HG02870 (cell line): ENCODE measurements at regions not wholly inside any gene's neighbourhood (a gene's known extent, or its start where the extent isn't known, plus 50 kb on each side); places are given as distances from the start of the nearest gene placed in this dataset.
"Not testable (repeated sequence)": the region's sequence is repeated elsewhere in the genome, so short reads cannot be mapped to it uniquely, and the experiment has no call there.

Experiments
- ATAC-seq: cut with Tn5 transposase; IDR thresholded peaks from one replicate; pipeline ENCODE4 v1.9.1; 2021; ENCODE audit warnings: mild to moderate bottlenecking, moderate library complexity; ENCODE audit not compliant: unreplicated experiment

DNA sequence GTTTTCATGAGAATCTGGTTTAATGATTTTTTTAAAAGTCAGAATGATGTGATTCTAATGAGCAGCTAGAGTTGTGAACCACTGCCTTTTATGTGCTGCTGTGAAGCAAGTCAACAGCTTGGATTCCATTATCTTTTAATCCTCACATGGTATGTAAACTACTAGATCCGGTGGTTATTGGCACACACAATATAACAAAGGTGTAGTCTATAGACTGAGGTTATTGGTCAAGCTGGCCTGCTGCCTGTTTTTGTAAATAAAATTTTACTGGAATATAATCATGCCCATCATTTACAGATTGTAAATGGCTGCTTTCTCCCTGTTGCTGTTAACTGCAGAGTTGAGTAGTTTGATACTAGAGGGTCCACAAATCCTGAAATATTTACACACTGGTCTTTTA is 103.1 kb downstream of the OTOL1 start:
- ATAC-seq: no peak

- ATAC-seq: no peak
These were observed 103.6 kb downstream of the OTOL1 start for GRCh38 chr3:161600173-161600572.

DNA sequence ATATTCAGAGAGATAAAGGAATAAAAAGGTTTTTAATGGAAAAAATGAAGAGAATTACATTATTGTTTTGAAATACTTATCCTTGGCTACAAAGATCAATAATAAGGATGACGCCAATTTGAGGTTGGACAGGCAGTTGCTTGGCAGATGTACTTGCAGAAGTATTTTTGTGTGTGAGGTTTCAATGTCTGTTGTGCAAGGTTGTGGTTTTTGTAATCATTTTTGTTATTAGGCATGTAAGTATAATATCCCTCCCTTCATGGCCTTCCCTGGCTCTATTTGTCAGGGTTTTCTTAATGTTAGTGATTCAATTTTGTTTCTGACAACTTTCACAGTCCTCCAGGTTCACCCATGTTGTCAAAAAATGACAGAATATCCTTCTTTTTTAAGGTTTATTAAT is 105.9 kb downstream of the OTOL1 start:
- ATAC-seq: no peak

- no peak for ATAC-seq
These were observed 106.3 kb downstream of the OTOL1 start for GRCh38 chr3:161602918-161603317.

DNA sequence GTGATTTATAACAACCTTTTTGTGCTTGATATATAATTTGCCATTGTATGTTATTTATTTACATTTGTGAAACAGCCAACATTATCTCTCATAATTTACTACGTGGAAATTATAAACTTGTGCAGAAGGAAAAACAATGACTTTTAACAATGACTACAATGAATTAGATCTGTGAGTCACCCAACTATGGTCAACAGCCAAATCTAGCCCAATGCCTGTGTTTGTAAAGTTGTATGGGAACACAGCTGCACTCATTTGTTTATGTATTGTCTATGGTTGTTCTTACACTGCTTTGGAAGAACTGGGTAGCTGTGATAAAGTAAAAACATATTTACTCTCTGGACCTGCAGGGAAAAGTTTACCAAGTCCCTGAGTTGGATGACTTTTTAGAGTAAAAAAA is 110.4 kb downstream of the OTOL1 start:
- no peak for ATAC-seq

DNA sequence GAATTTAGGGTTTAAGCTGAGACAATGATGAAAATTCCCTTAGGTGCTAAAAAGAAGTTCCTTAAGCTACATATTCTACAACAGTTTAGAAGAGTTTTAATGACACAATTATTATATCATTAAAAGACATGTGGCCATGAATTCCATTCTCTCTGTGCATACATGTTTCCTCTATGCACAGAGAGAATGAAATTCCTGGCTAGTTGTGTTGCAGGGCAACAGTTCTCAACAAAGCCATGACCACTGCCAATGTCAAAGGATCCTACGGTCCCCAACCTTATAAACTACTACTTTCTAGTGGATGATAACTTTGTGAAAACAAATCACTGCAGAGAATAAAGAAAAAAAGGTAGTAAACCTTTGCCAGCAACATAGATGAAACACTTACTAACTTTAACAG is 122.7 kb downstream of the OTOL1 start:
- no peak for ATAC-seq

DNA sequence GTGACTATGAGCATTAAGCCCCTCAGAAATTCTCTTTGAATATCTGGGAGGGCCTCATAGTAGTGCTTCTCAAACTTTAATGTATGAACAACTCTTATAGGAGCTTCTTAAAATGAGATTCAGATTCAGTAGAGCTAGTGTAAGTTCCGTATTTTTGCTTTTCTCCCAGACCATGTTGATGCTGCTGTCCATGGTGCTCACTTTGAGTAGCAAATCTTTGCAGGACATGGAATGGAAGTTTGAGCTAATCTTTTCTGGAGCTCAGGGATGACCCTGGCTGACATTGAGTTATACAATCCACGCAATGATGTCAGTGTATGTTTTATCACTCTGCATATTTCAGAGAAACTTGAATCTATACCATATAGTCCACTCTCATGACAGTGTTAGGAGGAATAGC is 134.2 kb downstream of the OTOL1 start:
- no peak for ATAC-seq

GRCh38 chr3:161631536-161631935 is 134.9 kb downstream of the OTOL1 start:
- no peak for ATAC-seq

- ATAC-seq: no peak
These were observed 141.0 kb downstream of the OTOL1 start for GRCh38 chr3:161637559-161637958.

DNA sequence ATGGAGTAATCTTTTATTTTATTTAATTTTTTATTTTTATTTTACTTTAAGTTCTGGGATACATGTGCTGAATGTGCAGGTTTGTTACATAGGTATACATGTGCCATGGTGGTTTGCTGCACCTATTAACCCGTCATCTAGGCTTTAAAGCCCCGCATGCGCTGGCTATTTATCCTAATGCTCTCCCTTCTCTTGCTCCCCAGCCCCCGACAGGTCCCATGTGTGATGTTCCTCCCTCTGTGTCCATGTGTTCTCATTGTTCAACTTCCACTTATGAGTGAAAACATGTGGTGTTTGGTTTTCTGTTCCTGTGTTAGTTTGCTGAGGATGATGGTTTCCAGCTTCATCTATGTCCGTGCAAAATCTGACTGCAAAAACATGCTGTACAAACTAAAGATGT is 142.5 kb downstream of the OTOL1 start:
- not testable (repeated sequence) for ATAC-seq

DNA sequence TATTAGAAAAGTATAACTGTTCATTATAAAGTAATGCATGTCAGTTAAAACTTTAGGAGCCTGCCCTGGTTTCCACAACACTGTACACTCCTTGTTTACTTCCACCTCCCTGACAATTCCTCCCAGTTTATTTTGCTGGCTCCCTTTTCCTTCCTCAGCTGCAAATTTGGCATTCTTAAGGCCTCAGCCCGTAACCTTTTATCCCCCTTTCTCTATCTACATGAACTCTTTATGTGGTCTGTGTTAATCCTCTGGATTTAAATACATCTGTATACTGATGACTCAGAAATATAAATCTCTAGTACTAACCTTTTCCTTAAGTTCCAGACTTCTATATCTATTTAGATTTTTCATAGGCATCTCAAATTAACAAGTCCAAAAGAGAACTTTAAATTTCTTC is 143.6 kb downstream of the OTOL1 start:
- ATAC-seq: no peak

- no peak for ATAC-seq
These were observed 144.7 kb downstream of the OTOL1 start for GRCh38 chr3:161641287-161641686.

GRCh38 chr3:161644891-161645635 is 148.5 kb downstream of the OTOL1 start:
- no peak for ATAC-seq

DNA sequence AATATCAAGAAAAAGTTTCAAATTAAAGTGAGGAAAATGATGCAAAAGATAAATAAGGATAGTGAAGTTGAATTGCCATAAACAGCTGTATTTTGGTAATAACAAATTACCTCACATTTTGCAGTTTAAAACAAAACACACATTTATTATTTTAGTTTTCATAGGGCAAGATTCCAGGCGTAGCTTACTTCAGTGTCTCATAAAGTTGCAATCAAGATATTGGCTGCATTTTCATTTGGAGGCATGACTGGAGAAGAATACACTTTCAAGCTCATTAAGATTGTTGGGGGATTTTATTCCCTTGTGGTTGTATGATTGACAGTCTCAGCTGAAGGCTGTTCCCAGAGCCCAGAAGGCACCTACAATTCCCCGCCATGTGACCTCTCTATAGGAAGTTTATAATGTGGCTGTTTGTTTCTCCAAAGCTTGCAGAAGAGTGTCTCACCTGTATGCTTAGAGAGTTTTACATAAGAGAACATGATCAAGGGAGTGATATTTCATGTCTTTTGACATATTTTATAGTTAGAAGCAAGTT is 151.4 kb downstream of the OTOL1 start:
- ATAC-seq: no peak

DNA sequence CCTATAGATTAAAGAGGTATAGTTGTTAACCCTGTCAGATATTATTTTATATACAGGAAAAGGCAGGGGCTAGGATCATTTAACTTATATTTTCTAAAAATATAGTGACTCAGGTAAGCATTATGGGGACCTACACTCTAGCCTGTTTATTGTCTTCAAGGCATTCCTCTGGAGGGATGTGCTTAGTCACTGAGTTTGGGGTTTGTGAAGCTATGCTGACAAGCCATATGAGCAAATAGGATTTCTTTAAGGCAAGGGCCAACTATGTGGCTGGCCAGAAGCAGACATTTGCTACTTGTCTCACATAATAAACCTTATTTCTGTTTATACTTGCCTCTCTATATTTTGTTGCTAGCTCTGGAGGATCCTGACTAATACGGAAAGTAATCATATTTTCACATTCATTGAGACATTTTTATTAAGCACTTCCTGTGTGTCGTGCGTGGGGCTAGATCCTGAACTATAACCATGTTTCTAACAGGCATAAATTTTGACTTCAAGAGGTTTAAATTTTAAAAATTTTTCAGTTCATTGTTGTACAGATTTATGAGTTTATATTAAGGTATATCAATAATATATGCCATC is 153.4 kb downstream of the OTOL1 start:
- no peak for ATAC-seq

GRCh38 chr3:161657786-161658185 is 161.2 kb downstream of the OTOL1 start:
- no peak for ATAC-seq

GRCh38 chr3:161671141-161671540 is 174.5 kb downstream of the OTOL1 start:
- ATAC-seq: no peak

DNA sequence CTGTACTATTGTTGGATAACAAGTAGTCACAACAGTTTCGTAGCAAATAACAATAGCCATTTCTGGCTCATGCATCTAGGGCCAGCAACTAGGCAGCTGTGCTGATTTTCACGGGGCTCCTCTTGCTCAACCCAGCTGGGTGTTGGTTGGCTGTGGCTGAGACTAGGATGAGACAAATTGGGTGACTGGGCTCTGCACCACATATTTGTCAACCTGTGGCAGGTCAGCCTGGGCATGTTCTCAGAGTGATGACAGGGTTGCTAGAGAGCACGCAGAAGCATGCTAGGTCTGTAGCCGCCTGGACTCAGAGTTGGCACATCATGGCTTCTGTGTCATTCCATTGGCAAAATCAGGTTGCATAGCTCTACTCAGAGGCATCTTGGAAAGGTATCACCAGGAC is 175.9 kb downstream of the OTOL1 start:
- no peak for ATAC-seq

DNA sequence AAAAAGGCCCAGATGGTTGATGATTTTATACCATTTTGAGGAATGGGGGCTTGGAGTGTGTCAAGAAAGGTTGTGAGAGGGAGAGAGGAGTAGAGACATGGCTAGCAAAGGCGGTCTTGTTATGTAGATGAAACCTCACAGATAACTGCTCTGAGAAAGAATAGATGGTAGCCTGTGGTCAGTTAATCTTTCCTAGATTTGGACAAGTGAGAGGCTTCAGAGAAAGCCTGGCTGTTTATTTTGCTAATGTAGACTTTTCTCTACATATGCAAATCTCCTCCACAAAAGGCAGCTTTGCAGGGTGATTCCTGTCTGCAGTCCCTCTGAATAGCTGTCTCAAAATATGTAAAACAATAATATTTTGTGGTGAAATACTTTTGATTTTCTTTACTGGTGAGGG is 177.3 kb downstream of the OTOL1 start:
- no peak for ATAC-seq

- no peak for ATAC-seq
These were observed 177.8 kb downstream of the OTOL1 start for GRCh38 chr3:161674402-161674801.

DNA sequence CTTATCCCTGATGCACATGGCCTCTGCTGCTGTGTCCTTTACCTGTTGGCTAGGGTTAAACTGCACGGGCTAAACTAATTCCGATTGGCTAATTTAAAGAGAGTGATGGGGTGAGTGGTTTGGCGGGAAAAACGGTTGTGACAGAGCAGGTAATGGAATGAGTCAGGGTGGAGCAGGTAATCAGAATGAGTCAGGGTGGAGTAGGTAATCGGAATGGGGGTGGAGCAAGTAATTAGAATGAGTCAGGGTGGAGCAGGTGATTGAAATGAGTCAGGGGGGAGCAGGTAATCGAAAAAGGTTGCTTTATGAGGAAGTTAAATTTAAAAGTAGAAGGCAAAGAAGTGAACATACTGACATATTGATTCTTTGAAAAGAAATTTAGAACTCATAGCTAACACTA is 185.2 kb downstream of the OTOL1 start:
- ATAC-seq: not testable (repeated sequence)

DNA sequence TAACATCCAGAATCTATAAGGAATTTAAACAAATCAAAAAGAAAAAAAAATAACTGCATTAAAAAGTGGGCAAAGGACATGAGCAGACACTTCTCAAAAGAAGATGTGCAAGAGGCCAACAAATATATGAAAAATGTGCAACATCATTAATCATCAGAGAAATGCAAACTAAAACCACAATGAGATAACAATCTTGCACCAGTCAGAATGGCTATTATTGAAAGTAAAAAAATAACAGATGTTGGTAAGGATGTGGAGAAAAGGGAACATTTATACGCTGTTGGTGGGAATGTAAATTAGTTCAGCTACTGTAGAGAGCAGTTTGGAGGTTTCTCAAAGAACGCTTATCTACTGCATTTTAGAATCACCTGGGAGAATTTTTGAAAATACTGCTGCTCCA is 186.1 kb downstream of the OTOL1 start:
- no peak for ATAC-seq
